DND-41 (cell line): ENCODE measurements at regions not wholly inside any gene's neighbourhood (a gene's known extent, or its start where the extent isn't known, plus 50 kb on each side); places are given as distances from the start of the nearest gene placed in this dataset.

Source experiments
- ATAC-seq: fragments of 200-7000 bp; cut with Tn5 transposase; 3 replicates; pipeline ENCODE4 v1.9.1; 2021; ENCODE audit warnings: low read depth; ENCODE audit not compliant: insufficient read depth
- DNase-seq: peaks from one replicate; pipeline ENCODE4 v3.0.0-alpha.2; 2020
- H2AFZ ChIP-seq: 2 replicates; pipeline ENCODE4 v1.6.0; 2012; ENCODE audit warnings: low read depth, low read length
- H3K27ac ChIP-seq: 2 replicates; pipeline ENCODE4 v1.5.1; 2012; ENCODE audit warnings: low read length, inconsistent platforms
- H3K27me3 ChIP-seq: fragments of 200-600 bp; sonication (generic); 2 replicates; pipeline ENCODE4 v1.6.0; 2012; ENCODE audit warnings: low read length, mild to moderate bottlenecking, inconsistent platforms; ENCODE audit not compliant: insufficient read depth, poor library complexity
- H3K36me3 ChIP-seq: 2 replicates; pipeline ENCODE4 v1.5.1; 2012; ENCODE audit warnings: low read length, inconsistent platforms; ENCODE audit not compliant: insufficient read depth
- H3K4me1 ChIP-seq: 2 replicates; pipeline ENCODE4 v1.5.1; 2012; ENCODE audit warnings: mild to moderate bottlenecking, low read length; ENCODE audit not compliant: insufficient read depth
- H3K4me2 ChIP-seq: 2 replicates; pipeline ENCODE4 v1.6.0; 2012; ENCODE audit warnings: mild to moderate bottlenecking, moderate library complexity, low read length, inconsistent platforms; ENCODE audit not compliant: insufficient read depth
- H3K4me3 ChIP-seq, 2 experiments: fragments of 200-600 bp in 1 of 2; shearing (Covaris generic) in 1 of 2; 2 replicates each; pipeline ENCODE4 v1.5.1; 2012 to 2016; ENCODE audit warnings: inconsistent platforms in 2 of 2, low read length in 2 of 2, mild to moderate bottlenecking in 2 of 2, low read depth in 1 of 2, moderate library complexity in 1 of 2
- H3K79me2 ChIP-seq: 2 replicates; pipeline ENCODE4 v1.6.0; 2012; ENCODE audit warnings: low read length, inconsistent platforms; ENCODE audit not compliant: insufficient read depth
- H3K9ac ChIP-seq: 2 replicates; pipeline ENCODE4 v1.6.0; 2012; ENCODE audit warnings: low read depth, mild to moderate bottlenecking, inconsistent platforms, low read length, moderate library complexity
- H3K9me3 ChIP-seq: 2 replicates; pipeline ENCODE4 v1.5.1; 2012; ENCODE audit warnings: low read length, moderate library complexity, mild to moderate bottlenecking, inconsistent platforms; ENCODE audit not compliant: insufficient read depth, severe bottlenecking
- H4K20me1 ChIP-seq: 2 replicates; pipeline ENCODE4 v1.6.0; 2012; ENCODE audit warnings: low read length; ENCODE audit not compliant: insufficient read depth
- CTCF ChIP-seq: IDR thresholded peaks from 2 replicates; pipeline ENCODE4 v1.5.1; 2012; ENCODE audit warnings: borderline replicate concordance, low read length, moderate library complexity, mild to moderate bottlenecking; ENCODE audit not compliant: poor library complexity, severe bottlenecking; ENCODE audit errors: extremely low read depth
- EZH2 ChIP-seq: IDR thresholded peaks from 3 replicates; pipeline ENCODE4 v1.6.1; 2012; ENCODE audit warnings: borderline replicate concordance, low read depth, mild to moderate bottlenecking, moderate library complexity, low read length, inconsistent platforms; ENCODE audit not compliant: severe bottlenecking

- no peaks in the 10 kb centered on the region for H3K9me3 ChIP-seq
- no peaks in the 10 kb centered on the region for H3K79me2 ChIP-seq
- H3K27me3 ChIP-seq: peaks cover 8% of the 10 kb centered on the region
- DNase-seq: no peak
- TF ChIP-seq EZH2: no peak
- TF ChIP-seq CTCF: no peak
- no peak overlapping the region for H3K9ac ChIP-seq
- H2AFZ ChIP-seq: no peak overlapping the region
- no peak overlapping the region for H3K4me2 ChIP-seq
- no peak for ATAC-seq
- H3K4me1 ChIP-seq: no peaks in the 10 kb centered on the region
- H3K4me3 ChIP-seq: no peak overlapping the region
- H3K27ac ChIP-seq: no peak overlapping the region
- H4K20me1 ChIP-seq: no peaks in the 10 kb centered on the region
- H3K36me3 ChIP-seq: no peaks in the 10 kb centered on the region
Measured at GRCh38 chr3:115475178-115476041, 147.9 kb upstream of the GAP43 start.

GRCh38 chr3:115476472-115476871, 146.8 kb upstream of the GAP43 start:
- Histone ChIP-seq H3K4me2 (no peak overlapping the region), H3K36me3 (no peaks in the 10 kb centered on the region), H2AFZ (no peak overlapping the region), H4K20me1 (no peaks in the 10 kb centered on the region), H3K9me3 (no peaks in the 10 kb centered on the region), H3K27ac (no peak overlapping the region), H3K4me3 (no peak overlapping the region), H3K27me3 (peaks cover 5% of the 10 kb centered on the region), H3K79me2 (no peaks in the 10 kb centered on the region), H3K4me1 (no peaks in the 10 kb centered on the region), H3K9ac (no peak overlapping the region)
- DNase-seq (no peak), ATAC-seq (no peak)
- no peak for TF ChIP-seq EZH2
- no peak for TF ChIP-seq CTCF

- Histone ChIP-seq H3K27ac (no peak overlapping the region), H2AFZ (no peak overlapping the region), H3K9ac (no peak overlapping the region), H3K4me3 (no peak overlapping the region), H4K20me1 (no peaks in the 10 kb centered on the region), H3K9me3 (no peaks in the 10 kb centered on the region), H3K36me3 (no peaks in the 10 kb centered on the region), H3K4me1 (no peaks in the 10 kb centered on the region), H3K4me2 (no peak overlapping the region), H3K79me2 (no peaks in the 10 kb centered on the region), H3K27me3 (peaks cover 5% of the 10 kb centered on the region)
- TF ChIP-seq EZH2 (no peak), CTCF (no peak)
- no peak for DNase-seq
- no peak for ATAC-seq
Measured at GRCh38 chr3:115478359-115478758, 145.0 kb upstream of the GAP43 start.

- Histone ChIP-seq H3K9me3 (no peaks in the 10 kb centered on the region), H3K9ac (no peak overlapping the region), H4K20me1 (no peaks in the 10 kb centered on the region), H3K27me3 (no peaks in the 10 kb centered on the region), H3K36me3 (no peaks in the 10 kb centered on the region), H3K4me2 (no peak overlapping the region), H3K27ac (no peak overlapping the region), H3K4me3 (no peak overlapping the region), H2AFZ (no peak overlapping the region), H3K4me1 (no peaks in the 10 kb centered on the region), H3K79me2 (no peaks in the 10 kb centered on the region)
- no peak for DNase-seq
- TF ChIP-seq EZH2: no peak
- TF ChIP-seq CTCF: no peak
- no peak for ATAC-seq
Measured at GRCh38 chr3:115486880-115487279, 136.4 kb upstream of the GAP43 start.
